HG02610 (cell line): ENCODE measurements at regions not wholly inside any gene's neighbourhood (a gene's known extent, or its start where the extent isn't known, plus 50 kb on each side); places are given as distances from the start of the nearest gene placed in this dataset.
"Not testable (repeated sequence)": the region's sequence is repeated elsewhere in the genome, so short reads cannot be mapped to it uniquely, and the experiment has no call there.

Experiments used
- ATAC-seq: cut with Tn5 transposase; IDR thresholded peaks from one replicate; pipeline ENCODE4 v1.9.1; 2021; ENCODE audit warnings: mild to moderate bottlenecking, moderate library complexity; ENCODE audit not compliant: unreplicated experiment

DNA sequence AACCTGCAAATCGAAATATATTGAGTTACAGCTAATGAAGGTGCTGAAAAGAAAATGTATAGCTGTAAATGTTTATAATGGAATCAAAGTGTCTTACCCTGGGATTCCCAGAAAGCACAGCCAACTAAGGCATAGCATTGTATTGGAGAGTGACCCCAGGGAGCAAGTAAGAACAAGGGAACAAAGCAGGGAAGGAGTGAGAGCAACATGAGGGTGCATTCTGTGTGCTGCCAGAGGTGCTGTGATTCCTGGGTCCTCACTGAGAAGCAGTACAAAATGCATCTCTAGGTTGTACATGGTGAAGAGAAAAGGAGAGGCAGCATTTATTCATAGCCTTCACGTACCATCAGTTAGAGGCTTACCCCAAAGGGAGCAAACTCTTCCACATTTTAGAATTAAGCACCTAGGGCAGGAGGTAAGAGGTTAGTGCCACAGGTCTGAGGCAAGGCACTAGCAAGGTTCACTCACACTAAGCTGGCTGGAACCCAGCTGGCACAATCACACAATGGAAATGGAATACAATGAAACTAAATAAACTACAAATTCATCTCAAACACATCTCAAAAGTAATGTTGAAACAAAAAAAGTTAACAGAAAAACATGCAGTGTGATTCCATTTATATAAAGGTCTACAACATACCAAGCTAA is 151.5 kb upstream of the C2CD4B start:
- no peak for ATAC-seq

DNA sequence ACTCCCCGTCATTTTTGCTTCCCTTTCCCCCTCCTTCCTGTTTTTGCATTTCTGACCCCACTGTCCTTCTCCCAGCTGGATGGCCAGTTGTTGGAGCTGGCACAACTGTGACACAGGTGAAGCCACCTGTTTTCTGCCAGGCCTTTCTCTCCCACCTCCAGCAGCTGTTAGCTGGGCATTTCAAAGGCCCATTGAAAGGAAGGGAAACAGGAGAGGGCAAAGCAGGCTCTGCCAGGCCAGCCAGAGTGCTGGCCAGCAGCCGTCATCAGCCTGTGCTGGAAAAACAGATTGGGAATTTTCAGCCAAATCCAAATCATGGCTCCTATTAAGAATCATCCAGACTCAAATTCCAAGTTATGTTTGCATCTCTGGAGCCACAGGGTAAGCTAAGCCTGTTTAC is 155.2 kb upstream of the C2CD4B start:
- ATAC-seq = no peak

DNA sequence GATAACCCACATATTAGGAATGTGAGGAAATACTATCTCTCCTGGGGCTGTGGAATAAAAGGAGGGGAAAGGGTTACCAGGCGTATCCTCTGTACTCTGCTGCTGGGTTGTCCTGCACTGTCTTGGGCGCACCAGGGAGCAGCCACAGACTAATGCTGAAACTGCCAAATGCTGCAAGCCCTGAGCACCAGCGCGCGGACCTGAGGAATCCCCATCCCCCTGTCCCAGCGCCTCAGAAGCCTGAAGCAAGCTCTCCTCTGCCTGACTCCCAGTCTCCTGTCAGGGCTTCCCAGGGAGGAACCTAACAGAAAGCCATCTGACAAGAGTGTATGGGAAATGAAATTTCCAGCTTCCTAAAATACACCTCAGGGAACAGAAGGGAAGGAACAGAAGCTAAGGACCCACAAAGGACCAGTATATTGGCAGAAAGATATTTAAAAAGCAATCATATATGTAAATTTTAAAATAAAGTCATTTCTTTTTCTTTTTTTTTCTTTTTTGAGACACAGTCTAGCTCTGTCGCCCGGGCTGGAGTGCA is 158.3 kb upstream of the C2CD4B start:
- ATAC-seq = no peak

DNA sequence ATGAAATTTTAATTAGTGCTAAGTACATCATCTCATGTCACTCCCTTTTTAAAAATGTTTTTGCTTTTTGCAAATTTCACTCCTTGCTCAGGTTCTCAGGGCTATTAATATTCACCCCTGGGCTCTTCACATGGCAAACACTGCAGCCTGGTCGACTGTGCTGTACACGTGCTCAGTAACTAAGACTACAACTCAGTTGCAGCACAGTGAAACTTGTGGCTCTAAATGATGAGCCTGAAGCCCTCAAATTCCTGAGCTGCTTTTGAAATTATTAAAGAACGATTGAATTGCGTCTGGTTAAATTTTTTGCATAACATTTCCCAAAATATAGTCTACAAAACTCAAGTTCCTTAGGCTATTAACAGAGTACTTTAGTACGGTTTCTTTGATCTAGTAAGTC is 159.3 kb upstream of the C2CD4B start:
- ATAC-seq = no peak

DNA sequence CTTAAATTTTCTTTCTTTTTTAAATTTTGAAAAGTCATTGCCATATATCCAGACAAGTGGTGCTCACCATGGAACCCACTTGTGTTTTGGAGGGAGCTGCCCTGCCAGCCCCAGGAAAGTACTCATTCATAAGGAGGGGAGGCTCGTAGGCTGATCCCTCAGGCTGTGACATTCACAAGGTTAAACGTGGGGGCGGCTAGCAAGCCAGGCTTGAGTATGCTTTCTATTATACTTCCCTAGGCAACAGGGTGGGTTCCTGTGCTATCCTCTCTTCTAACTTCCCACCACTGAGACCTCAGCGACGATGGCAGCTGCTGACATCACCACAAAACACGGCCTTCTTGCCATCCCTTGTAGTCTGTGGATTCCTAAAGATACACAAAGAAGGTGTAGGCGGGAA is 160.5 kb upstream of the C2CD4B start:
- ATAC-seq = no peak

DNA sequence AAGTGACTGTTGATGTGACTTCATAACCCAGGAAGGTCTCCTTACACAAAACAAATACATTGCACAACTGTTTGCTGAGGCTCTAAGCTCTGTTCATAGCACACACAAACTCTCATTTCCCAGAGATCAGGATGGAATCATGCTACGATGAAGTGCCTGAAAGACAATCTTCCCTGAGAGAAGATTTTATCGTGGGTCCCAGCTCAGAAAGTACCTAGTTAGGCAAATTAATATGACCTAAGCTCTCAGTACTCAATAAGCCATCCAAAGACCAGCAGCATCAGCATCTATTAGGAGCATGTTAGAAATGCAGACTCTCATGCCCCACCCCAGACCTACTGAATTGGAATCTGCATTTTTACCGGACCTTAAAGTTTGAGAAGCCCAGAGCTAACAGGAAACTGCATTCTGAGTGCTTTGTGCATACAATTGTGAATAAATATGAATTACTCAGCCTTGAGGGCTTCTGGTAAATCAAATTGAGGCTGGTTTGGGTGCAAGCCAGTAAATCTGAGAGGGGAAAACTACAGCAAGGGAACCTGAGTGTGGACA is 161.5 kb upstream of the C2CD4B start:
- no peak for ATAC-seq

DNA sequence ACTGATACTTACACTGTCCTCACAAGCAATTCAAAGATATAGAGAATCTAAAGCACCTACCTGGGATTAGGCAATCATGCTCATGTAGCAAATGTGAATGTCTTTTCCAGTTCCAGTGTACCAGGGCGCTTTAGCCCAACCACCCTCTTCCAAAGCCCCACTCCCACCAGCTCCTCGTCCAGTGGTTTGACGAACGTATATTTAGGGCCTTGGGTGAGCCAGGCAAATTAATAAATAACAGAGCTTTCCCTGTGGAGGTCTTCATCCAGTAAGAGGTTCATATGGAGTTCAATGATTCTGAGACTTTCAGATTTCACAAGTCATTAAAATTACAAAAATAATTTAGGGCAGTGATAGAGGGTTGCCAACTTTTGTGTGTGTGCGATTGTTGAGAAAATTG is 162.3 kb upstream of the C2CD4B start:
- ATAC-seq = no peak

DNA sequence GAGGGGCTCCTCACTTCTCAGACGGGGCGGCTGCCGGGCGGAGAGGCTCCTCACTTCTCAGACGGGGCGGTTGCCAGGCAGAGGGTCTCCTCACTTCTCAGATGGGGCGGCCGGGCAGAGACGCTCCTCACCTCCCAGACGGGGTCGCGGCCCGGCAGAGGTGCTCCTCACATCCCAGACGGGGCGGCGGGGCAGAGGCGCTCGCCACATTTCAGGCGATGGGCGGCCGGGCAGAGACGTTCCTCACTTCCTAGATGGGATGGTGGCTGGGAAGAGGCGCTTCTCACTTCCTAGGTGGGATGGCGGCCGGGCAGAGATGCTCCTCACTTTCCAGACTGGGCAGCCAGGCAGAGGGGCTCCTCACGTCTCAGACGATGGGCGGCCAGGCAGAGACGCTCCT is 167.4 kb upstream of the C2CD4B start:
- not testable (repeated sequence) for ATAC-seq

DNA sequence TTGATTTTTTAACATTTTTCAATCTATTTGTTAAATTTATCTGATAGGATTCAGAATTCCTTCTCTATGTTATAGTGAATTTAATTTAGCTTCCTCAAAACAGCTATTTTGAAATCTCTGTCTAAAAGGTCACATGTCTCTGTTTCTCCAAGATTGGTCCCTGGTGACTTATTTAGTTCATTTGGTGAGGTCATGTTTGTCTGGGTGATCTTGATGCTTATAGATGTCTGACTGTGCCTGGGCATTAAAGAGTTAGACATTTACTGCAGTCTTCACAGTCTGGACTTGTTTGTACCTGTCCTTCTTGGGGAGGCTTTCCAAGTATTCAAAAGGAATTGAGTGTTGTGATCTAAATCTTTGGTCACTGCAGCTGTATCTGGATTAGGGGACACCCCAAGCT is 169.5 kb upstream of the C2CD4B start:
- no peak for ATAC-seq

DNA sequence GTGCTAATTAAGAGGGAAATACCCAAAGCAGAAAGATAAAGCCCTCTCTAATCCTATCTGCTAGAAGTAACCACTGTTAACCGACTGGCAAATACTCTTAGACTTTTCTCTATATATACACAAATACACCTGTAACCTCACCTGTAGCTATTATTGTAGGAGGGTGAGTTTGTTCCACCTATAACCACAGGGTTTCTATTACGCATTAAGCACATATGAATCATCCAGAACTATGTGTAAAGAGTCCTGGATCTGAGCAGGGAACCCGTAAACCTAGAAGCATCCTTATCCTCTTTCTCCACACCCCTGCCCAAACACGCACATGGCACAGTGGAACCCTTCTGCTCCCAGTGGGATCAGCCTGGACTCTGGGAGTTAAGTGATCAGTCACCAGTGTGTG is 172.8 kb upstream of the C2CD4B start:
- no peak for ATAC-seq

DNA sequence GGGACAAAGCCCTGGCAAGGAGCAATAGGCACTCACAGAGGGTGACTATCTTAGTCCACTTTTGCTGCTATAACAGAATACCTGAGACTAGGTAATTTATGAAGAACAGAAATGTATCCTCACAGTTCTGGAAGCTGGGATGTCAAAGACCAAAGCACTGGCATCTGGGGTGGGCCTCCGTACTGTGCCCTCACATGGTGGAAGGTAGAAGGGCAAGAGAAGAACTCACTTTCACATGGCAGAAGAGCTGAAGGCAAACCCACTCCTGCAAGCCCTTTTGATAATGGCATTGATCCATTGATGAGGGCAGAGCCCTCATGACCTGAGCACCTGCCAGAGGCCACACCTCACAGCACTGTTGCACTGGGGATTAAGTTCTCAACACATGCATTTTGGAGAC is 173.4 kb upstream of the C2CD4B start:
- ATAC-seq = no peak

DNA sequence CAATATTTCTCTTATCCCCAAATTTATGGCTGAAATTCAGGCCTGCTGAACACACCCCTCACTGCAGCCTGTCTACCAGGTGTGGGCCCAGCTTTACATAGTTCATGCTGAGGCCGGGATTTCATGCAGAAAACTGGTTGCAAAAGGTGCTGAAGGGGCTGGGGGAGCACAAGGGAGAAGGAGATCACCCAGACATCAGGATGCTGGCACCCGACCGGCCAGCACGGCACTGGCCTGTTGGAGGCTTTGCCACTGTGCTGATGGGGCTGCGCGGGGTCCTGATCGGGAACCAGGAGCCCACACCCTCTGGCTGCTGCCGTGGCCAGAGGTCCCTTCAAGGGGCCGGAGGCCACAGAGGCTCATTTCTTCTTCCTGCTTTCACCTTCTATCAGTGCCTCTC is 177.9 kb upstream of the C2CD4B start:
- ATAC-seq = no peak

DNA sequence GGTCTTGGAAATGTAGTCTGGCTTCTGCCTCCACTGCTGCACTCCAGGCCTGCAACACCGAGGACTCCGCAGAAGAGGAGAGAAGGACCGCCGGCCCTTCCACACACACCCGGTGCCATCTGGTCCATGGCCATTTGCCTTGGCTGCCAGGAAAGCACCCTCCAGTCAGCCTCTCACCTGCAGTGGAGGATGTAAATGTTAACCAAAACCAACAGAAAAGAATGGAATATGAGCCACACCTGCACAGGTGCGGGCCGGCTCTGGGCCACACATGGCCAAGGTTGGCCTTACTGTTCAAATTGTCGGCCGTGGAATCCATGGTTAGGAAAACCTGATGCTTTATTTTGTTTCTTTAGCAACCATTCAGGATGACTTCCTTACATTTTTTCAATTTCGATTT is 178.3 kb upstream of the C2CD4B start:
- no peak for ATAC-seq

DNA sequence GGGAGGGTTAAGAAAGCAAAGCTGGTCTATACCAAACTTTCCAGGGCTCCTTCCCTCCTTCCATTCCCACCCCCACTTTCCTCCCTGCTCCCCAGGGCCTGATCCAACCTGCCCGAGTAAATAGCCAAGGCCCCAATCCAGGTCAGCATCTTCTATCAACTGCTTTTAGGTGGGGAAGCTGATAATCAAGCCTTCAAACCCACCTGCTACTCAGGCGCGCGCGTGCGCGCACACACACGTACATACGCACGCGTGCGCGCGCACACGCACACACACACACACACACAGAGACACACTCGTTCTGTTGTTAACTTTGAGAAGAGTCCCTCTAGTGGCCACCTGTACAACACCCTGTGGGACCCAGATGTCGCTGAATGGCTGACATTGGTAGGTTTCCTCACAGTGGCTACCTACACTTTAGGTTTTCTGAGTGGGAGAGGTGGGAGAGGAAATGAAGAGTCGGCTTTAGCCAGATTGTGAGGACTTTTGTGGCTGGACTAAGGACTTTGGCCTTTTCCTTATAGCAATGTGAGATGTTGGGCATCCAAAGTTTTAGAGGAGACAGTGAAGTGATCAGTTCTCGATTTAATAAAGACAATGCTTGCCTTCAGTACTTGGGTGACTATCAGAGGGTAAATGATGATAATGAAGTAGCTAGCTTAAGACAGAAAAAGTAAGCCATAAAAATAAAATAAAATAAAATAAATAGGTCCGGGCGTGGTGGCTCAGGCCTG is 179.9 kb upstream of the C2CD4B start:
- no peak for ATAC-seq

DNA sequence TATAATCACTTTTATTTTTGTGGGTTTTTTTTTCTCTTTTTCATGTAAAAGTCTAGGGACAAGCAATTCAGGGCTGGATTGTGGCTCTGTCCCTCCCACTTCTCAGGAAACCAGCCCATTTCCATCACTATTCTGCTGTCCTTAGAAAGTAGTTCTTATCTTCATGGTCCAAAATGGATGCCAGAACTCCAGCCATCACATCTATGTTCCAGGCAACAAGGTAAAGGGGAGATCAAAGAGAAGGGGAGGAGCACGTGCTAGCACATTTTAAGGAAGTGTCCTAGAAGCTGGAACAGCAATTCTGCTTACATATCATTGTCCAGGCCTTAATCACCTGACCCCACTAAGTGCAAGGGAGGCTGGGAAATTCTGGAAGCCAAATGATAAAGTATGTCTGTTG is 181.1 kb upstream of the C2CD4B start:
- ATAC-seq = no peak

DNA sequence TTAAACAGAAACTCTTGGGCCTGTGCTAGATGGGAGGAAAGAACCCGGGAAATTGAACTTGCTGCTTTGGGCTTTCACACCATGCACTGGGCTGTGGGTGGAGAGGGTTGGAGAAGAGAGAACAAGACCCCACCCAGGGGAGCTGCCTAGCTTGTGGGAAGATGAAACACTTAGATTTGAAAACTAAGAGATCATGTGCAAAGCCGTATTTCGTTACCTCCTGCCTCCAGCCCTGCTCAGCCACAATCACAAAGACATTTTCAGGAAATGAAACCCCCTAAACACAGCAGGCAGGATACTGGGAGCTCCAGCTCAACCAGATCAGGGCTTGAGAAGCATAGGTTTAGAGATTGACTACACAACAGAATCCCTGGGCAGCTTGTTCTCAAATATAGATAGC is 183.0 kb upstream of the C2CD4B start:
- no peak for ATAC-seq

DNA sequence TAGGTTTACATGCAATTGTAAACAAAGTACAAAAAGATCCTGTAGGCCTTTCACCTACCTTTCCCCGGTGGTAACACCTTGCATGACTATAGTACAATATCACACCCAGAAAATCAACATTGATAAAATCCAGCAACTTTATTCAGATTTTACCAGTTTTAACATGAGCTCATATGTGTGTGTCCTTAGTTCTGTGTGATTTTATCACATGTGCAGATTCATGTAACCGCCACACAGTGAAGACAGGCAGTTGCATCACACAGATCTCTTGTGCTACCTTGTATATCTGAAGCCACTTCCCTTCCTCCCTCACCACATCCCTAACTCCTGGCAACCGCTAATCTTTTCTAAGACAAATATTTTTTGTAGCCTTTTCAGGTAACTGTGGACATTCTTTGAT is 183.5 kb upstream of the C2CD4B start:
- ATAC-seq = no peak

DNA sequence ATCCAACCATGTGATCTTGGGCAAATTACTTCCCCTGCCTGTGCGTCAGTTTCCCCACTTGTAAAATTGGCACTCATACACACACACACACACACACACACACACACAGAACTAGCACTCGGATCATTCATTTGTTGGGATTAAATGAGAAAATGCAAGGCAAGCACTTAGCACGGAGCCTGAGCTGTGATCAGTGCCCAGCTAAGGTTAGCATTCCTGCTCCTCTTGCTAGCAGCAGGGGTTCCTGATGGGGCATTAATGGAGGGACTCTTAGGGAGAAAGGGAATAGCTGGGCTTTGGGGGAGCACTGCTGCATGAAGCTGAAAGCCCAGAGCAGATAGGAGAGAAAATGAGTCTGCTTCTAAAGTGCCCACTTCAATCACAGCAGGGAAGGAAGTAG is 187.7 kb upstream of the C2CD4B start:
- no peak for ATAC-seq

DNA sequence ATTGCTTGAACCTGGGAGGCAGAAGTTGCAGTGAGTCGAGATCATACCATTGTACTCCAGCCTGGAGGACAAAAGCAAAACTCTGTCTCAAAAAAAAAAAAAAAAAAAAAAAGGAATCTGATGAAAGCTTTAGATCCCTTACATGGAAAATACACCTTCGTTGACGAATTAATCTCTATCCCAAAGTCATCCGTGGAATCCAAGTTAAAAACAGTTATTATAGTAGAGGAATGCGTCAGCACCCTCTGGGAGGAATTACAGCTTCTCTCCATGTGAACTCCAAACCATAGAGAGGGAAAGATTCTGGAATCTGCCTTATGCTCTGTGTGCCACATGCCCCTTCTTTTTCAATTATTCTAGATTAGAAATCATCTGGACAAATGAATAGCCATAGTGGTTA is 192.3 kb upstream of the C2CD4B start:
- ATAC-seq = no peak

DNA sequence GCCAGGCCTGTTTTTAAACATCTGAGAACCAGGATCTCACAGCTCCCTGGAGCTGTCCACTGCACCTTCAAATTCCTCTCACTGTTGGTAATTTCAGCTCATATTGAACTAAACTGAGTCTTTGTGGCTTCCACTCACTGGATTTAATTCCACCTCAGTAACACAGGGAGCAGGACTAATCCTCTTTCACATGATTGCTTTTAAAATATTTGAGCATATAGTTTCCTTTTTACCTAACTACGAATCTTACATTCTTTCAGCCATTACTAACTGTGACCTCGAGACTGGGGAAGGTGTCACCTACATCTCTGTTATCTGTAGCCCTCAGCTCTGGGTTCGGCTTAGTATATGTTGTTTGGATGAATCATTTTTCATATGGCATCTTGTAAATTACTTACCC is 194.3 kb upstream of the C2CD4B start:
- no peak for ATAC-seq

DNA sequence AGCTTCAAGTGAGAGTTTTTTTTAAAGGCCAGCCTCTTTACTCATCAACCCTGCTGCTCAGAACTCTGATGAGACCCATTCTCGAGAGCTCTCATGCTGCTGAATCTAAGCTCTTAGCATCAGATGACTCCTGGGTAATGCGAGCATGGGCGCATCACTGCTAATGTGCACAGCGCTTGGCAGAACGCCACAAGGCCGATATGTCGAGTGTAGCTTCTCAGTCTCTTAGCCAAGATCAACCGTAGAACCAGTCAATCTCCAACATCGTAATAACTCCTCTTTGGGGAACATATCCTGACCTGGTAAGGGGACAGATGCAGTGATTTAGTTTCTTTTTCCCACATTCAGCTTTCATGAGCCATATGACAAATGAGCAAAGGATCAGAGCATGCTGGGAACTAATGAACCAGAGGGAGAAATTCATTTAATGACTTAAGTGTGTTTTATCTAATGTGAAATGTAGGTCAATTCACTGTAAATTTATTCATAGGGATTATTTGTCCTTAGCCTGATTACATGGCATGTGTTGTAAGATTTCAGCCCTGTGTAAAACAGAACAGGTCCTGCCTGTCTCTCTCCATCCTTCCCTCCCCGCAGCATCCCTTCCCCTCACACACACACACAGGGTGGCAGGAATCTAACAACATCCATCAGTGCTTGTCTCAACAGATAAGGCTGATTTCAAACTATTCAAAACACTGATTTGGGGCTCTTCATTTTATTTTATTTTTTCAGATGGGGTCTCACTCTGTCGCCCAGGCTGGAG is 195.4 kb upstream of the C2CD4B start:
- no peak for ATAC-seq

DNA sequence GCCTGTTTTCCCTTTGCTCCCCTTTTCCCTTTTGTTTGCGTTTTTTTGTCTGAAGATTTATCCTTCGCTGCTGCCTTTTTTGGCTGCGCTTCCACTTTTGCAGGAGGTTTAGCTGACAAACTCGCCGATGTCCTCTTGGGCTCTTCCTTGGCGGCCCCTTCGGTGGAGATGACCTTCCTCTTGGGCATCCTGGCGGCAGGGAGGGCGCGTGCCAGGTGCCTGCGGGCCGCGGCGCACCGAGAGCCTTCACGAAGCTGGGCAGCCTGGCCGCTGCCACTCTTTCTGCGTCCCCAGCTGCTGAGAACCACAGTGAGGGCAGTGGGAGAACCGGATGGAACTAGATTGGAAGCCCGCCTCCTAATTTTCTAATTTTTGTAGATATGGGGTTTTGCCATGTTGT is 197.1 kb upstream of the C2CD4B start:
- ATAC-seq = no peak
